Bronchial epithelial cell (primary cell): ENCODE measurements at regions not wholly inside any gene's neighbourhood (a gene's known extent, or its start where the extent isn't known, plus 50 kb on each side); places are given as distances from the start of the nearest gene placed in this dataset.

Experiments
- DNase-seq: peaks from one replicate; pipeline ENCODE4 v3.0.0-alpha.2; 2010; ENCODE audit warnings: low read depth
- FAIRE-seq: peaks from 2 replicates; lab custom pipeline; 2011; peaks lifted over from hg19 to GRCh38; lab: Jason Lieb, UNC
- H3K27me3 ChIP-seq: 2 replicates; pipeline ENCODE4 v1.5.1; 2011; ENCODE audit warnings: low read length; ENCODE audit not compliant: control insufficient read depth, insufficient read depth
- H3K36me3 ChIP-seq: 2 replicates; pipeline ENCODE4 v1.5.1; 2011; ENCODE audit warnings: low read length; ENCODE audit not compliant: control insufficient read depth, insufficient read depth
- H3K4me3 ChIP-seq: 2 replicates; pipeline ENCODE4 v1.5.1; 2011; ENCODE audit warnings: mild to moderate bottlenecking, low read depth, low read length, control low read depth
- TF ChIP-seq, protein P1 (sequence below): IDR thresholded peaks from 2 replicates; pipeline ENCODE4 v1.5.1; 2011; ENCODE audit warnings: mild to moderate bottlenecking, moderate library complexity, low read length, control low read depth, inconsistent platforms; ENCODE audit not compliant: insufficient read depth, severe bottlenecking

DNA sequence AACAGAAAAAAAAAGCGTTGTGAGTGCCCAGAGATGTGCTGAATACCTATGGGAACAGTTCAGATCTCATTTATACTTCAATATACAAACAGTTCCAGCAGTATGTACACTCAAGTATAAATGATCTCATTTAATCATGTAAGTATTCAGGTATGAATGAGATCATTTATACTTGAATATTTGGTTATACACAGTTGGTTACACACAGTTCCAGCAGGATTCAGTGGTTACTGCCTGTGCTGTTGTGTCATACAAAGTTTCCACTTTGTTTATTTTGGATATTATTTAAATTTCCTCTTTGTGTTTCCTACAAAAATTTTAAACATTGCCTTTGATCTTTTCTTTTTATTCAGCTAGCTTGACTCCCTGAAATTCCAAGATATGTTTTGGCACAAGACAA lies 293.5 kb upstream of the SLC39A10 start:
- TF ChIP-seq, protein P1, sequence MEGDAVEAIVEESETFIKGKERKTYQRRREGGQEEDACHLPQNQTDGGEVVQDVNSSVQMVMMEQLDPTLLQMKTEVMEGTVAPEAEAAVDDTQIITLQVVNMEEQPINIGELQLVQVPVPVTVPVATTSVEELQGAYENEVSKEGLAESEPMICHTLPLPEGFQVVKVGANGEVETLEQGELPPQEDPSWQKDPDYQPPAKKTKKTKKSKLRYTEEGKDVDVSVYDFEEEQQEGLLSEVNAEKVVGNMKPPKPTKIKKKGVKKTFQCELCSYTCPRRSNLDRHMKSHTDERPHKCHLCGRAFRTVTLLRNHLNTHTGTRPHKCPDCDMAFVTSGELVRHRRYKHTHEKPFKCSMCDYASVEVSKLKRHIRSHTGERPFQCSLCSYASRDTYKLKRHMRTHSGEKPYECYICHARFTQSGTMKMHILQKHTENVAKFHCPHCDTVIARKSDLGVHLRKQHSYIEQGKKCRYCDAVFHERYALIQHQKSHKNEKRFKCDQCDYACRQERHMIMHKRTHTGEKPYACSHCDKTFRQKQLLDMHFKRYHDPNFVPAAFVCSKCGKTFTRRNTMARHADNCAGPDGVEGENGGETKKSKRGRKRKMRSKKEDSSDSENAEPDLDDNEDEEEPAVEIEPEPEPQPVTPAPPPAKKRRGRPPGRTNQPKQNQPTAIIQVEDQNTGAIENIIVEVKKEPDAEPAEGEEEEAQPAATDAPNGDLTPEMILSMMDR = no peak
- Histone ChIP-seq H3K27me3 (no peaks in the 10 kb centered on the region), H3K36me3 (no peaks in the 10 kb centered on the region), H3K4me3 (no peak overlapping the region)
- DNase-seq = peak; percentile 84
- FAIRE-seq = no peak

DNA sequence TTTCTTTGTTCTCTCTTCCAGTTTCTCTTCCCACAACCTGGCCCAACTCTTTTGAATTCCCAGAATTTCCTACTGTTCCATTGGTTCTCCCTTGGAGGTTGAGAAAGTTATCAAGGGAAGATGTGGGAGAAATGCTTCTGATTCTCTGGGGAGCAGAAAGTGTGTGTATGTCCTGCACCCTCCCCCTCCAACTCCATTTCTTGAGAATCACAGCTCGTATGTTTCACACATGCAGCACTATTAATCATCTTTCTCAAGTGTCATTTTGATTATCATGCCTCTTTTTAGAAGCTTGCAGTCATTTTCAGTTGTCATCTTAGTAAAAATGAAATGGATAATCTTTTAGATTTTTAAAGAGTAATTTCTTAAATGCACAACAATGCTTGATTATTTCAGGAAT lies 296.8 kb upstream of the SLC39A10 start:
- Histone ChIP-seq H3K4me3 (no peak overlapping the region), H3K27me3 (no peaks in the 10 kb centered on the region), H3K36me3 (no peaks in the 10 kb centered on the region)
- TF ChIP-seq, protein P1 = no peak
- no peak for DNase-seq
- FAIRE-seq = no peak

DNA sequence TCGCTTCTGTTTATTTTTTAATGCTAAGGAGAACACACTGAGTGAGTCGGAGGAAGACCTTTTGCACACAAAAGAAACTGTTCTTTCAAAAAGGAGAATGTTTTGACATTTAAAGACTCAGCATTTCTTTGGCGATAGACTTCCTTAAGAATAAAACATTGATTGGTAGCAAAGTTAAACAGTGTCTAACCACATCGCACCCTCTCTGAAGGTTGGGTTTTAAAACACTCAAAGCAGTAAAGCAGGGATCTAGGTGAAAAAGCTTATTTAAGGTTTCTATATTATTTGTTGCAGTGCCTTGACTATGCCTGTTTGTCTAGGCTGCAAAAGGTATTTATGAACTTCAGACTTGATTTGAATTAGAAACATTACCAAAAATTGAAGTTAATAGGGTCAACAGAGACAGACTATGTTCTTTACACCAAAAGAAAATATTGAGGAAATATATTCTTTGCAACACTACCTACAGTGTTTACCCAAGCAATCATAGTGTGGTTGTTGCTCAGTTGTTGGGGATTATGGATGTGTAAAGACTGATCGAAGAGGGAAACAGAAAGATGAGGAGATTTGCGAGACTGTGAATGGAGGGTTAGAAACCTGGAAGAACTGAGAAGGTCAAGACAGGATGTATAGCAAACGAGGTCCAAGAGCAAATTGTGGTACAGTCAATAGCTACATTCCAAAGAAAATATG lies 297.8 kb upstream of the SLC39A10 start:
- TF ChIP-seq, protein P1 = no peak
- DNase-seq (no peak), FAIRE-seq (no peak)
- H3K27me3 ChIP-seq = no peaks in the 10 kb centered on the region
- H3K36me3 ChIP-seq = no peaks in the 10 kb centered on the region
- no peak overlapping the region for H3K4me3 ChIP-seq

DNA sequence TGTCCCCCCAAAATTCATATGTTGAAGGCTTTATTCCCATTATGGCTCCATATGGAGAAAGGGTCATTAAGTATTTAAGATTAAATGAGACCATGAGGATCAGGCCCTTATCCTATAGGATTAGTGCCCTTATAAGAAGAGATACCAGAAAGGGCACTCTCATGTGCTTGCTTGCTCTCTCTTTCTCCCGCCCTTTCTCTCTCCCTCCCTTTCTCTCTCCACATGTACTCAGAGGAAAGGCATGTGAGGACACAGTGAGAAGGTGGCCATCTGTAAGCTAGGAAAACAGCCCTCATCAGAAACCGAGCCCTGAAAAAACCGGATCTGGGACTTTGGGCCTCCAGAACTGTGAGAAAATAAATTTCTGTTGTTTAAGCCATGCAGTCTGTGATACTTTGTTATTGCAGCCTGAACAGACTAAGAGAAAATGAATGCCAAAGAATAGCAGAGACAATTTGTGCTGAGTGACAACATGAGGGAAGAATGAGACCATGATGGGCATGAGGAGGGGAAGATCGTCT lies 300.0 kb upstream of the SLC39A10 start:
- H3K27me3 ChIP-seq = no peaks in the 10 kb centered on the region
- DNase-seq (no peak), FAIRE-seq (no peak)
- H3K4me3 ChIP-seq = no peak overlapping the region
- no peaks in the 10 kb centered on the region for H3K36me3 ChIP-seq
- TF ChIP-seq, protein P1 = no peak

DNA sequence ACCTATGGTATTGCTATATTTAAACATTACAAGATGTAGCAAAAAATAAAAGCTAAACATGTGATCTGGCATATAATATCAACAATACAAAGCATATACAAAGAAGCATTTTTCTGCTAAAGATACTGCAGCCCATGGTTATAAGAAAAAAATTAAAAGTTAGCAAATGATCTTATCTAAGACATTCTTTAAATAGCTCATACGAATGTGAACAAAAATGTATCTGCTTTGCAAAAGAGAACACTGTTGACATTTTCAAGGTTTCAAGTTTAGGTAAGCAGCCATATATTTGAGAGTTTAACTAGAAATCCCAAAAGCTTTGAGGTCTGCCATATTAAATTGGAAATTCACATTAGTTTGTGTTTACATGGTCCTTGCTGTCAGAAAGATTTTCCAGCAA lies 301.0 kb upstream of the SLC39A10 start:
- no peak for FAIRE-seq
- DNase-seq = no peak
- no peaks in the 10 kb centered on the region for H3K27me3 ChIP-seq
- H3K4me3 ChIP-seq = no peak overlapping the region
- TF ChIP-seq, protein P1 = no peak
- H3K36me3 ChIP-seq = no peaks in the 10 kb centered on the region

DNA sequence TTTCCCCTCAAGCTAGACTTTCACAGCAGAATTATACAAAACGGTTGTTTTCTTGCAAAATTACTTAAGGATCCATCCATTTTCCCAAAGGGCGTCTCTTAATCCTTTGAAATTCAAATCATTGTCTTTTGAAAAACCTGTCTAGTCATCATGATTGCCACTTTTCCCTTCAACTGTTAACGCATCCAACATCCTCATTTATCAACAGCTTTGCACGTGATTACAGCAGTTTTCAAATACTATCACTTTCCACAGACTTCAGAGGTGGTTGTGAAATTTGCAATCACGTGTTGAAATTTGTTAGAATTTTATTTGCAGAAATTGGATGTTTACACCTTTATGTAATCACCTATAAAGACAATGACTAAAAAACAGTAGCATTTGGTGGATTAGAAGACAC lies 304.4 kb upstream of the SLC39A10 start:
- no peak overlapping the region for H3K4me3 ChIP-seq
- FAIRE-seq = no peak

More for the DNA sequence above, 304.4 kb upstream of the SLC39A10 start:
- TF ChIP-seq, protein P1 = no peak
- DNase-seq = no peak
- Histone ChIP-seq H3K27me3 (no peaks in the 10 kb centered on the region), H3K36me3 (no peaks in the 10 kb centered on the region)
